NOMO-1 treated with DMSO at 0.1 percent for 48 hours (cell line): ENCODE measurements at regions not wholly inside any gene's neighbourhood (a gene's known extent, or its start where the extent isn't known, plus 50 kb on each side); places are given as distances from the start of the nearest gene placed in this dataset.
"Not testable (repeated sequence)": the region's sequence is repeated elsewhere in the genome, so short reads cannot be mapped to it uniquely, and the experiment has no call there.

Experiments
- DNase-seq: peaks from one replicate; lab custom pipeline; 2025; ENCODE audit not compliant: unreplicated experiment; lab: John Stamatoyannopoulos, UW

- no peak for DNase-seq
These were observed 1962.9 kb upstream of the CDH6 start for GRCh38 chr5:29230591-29230990.

GRCh38 chr5:29229461-29229860 is 1964.0 kb upstream of the CDH6 start:
- DNase-seq = no peak

GRCh38 chr5:29218138-29218537 is 1975.3 kb upstream of the CDH6 start:
- peak; percentile 36 for DNase-seq

GRCh38 chr5:29214839-29215238 is 1978.6 kb upstream of the CDH6 start:
- DNase-seq = no peak

- DNase-seq = no peak
These were observed 1980.0 kb upstream of the CDH6 start for GRCh38 chr5:29213475-29213874.

GRCh38 chr5:29208024-29208423 is 1985.5 kb upstream of the CDH6 start:
- DNase-seq = peak; percentile 65

- no peak for DNase-seq
These were observed 1990.4 kb upstream of the CDH6 start for GRCh38 chr5:29203049-29203448.

GRCh38 chr5:29197631-29198454 is 1995.6 kb upstream of the CDH6 start:
- DNase-seq = no peak

- no peak for DNase-seq
These were observed 1999.5 kb upstream of the CDH6 start for GRCh38 chr5:29193972-29194371.

- DNase-seq = not testable (repeated sequence)
These were observed 2002.0 kb upstream of the CDH6 start for GRCh38 chr5:29191269-29192048.

GRCh38 chr5:29190398-29190797 is 2003.1 kb upstream of the CDH6 start:
- not testable (repeated sequence) for DNase-seq

- not testable (repeated sequence) for DNase-seq
These were observed 2007.1 kb upstream of the CDH6 start for GRCh38 chr5:29186380-29186779.

GRCh38 chr5:29185558-29185957 is 2007.9 kb upstream of the CDH6 start:
- no peak for DNase-seq

GRCh38 chr5:29175774-29176173 is 2017.7 kb upstream of the CDH6 start:
- DNase-seq = no peak

- DNase-seq = no peak
These were observed 2022.9 kb upstream of the CDH6 start for GRCh38 chr5:29170599-29170998.

GRCh38 chr5:29169886-29170285 is 2023.6 kb upstream of the CDH6 start:
- no peak for DNase-seq

GRCh38 chr5:29162297-29162696 is 2031.2 kb upstream of the CDH6 start:
- no peak for DNase-seq

GRCh38 chr5:29161399-29162291 is 2031.8 kb upstream of the CDH6 start:
- no peak for DNase-seq

- no peak for DNase-seq
These were observed 2035.5 kb upstream of the CDH6 start for GRCh38 chr5:29157975-29158374.

GRCh38 chr5:29150840-29151239 is 2042.6 kb upstream of the CDH6 start:
- no peak for DNase-seq

GRCh38 chr5:29148581-29148980 is 2044.9 kb upstream of the CDH6 start:
- no peak for DNase-seq
